ENCODE measurements at regions not wholly inside any gene's neighbourhood (a gene's known extent, or its start where the extent isn't known, plus 50 kb on each side); places are given as distances from the start of the nearest gene placed in this dataset.

DNA sequence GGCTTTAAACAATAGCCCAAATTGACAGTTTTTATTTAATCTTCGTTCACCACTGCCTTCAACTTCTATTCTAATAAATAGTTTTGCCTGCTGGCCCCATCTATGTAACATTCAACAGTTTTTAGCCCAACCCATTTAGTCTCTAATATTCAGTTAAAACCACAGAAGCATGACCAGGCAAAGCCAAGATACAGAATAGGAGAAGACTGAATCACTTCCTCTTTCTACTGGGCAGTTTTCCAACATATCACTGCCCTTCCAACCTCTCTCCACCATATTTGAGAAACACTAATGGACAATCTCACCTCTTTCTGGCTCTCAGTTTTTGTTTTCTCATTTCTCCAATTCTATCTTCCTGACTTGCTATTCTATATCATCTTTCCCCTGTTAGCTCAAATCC, 352.9 kb downstream of the DNAH5 start:
- TF ChIP-seq EZH2 (IDR thresholded peaks at IDR 0.05; ENCODE audit: low read depth, low read length, severe bottlenecking) (no peak), POLR2AphosphoS5 (IDR thresholded peaks at IDR 0.05; ENCODE audit: low read depth, low read length) (no peak)
- TF ChIP-seq, protein P1, sequence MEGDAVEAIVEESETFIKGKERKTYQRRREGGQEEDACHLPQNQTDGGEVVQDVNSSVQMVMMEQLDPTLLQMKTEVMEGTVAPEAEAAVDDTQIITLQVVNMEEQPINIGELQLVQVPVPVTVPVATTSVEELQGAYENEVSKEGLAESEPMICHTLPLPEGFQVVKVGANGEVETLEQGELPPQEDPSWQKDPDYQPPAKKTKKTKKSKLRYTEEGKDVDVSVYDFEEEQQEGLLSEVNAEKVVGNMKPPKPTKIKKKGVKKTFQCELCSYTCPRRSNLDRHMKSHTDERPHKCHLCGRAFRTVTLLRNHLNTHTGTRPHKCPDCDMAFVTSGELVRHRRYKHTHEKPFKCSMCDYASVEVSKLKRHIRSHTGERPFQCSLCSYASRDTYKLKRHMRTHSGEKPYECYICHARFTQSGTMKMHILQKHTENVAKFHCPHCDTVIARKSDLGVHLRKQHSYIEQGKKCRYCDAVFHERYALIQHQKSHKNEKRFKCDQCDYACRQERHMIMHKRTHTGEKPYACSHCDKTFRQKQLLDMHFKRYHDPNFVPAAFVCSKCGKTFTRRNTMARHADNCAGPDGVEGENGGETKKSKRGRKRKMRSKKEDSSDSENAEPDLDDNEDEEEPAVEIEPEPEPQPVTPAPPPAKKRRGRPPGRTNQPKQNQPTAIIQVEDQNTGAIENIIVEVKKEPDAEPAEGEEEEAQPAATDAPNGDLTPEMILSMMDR (IDR thresholded peaks at IDR 0.05; ENCODE audit: control extremely low read depth in 1 of 3, insufficient read depth in 1 of 3, low read depth in 1 of 3, low read length in 3 of 3), result no peak

All from H1 (cell line).